GM23338 (cell line): ENCODE measurements at regions not wholly inside any gene's neighbourhood (a gene's known extent, or its start where the extent isn't known, plus 50 kb on each side); places are given as distances from the start of the nearest gene placed in this dataset.

ENCODE experiments used
- ATAC-seq: fragments of 200-7000 bp; cut with Tn5 transposase; 3 replicates; pipeline ENCODE4 v1.9.1; 2020
- DNase-seq: peaks from one replicate; pipeline ENCODE4 v3.0.0-alpha.2; 2015; ENCODE audit warnings: low spot score
- H2AFZ ChIP-seq: fragments of 200-600 bp; sonication (generic); 2 replicates; pipeline ENCODE4 v1.8.0; 2016; ENCODE audit warnings: antibody characterized with exemption, mild to moderate bottlenecking, moderate library complexity
- H3F3A ChIP-seq: fragments of 200-600 bp; sonication (generic); replicated peaks from 2 replicates; pipeline ENCODE4 v1.8.0; 2017; ENCODE audit warnings: antibody characterized with exemption, mixed run types, low read depth
- H3K27ac ChIP-seq: fragments of 200-600 bp; sonication (generic); 2 replicates; pipeline ENCODE4 v1.6.1; 2016; ENCODE audit warnings: low read depth
- H3K27me3 ChIP-seq: fragments of 200-600 bp; sonication (generic); 2 replicates; pipeline ENCODE4 v1.8.0; 2016; ENCODE audit warnings: mild to moderate bottlenecking, mixed run types, moderate library complexity; ENCODE audit not compliant: insufficient read depth
- H3K36me3 ChIP-seq: fragments of 200-600 bp; sonication (generic); 2 replicates; pipeline ENCODE4 v1.8.0; 2016; ENCODE audit warnings: mild to moderate bottlenecking; ENCODE audit not compliant: insufficient read depth
- H3K4me1 ChIP-seq: fragments of 200-600 bp; sonication (generic); 2 replicates; pipeline ENCODE4 v1.8.0; 2016; ENCODE audit warnings: mild to moderate bottlenecking, moderate library complexity; ENCODE audit not compliant: insufficient read depth
- H3K4me2 ChIP-seq: fragments of 200-600 bp; sonication (generic); 2 replicates; pipeline ENCODE4 v1.7.1; 2017; ENCODE audit warnings: mixed run types
- H3K4me3 ChIP-seq: fragments of 200-600 bp; sonication (generic); 2 replicates; pipeline ENCODE4 v1.6.1; 2016; ENCODE audit warnings: mixed run types
- H3K79me2 ChIP-seq: fragments of 200-600 bp; sonication (generic); replicated peaks from 2 replicates; pipeline ENCODE4 v1.8.0; 2017; ENCODE audit warnings: mild to moderate bottlenecking; ENCODE audit not compliant: insufficient read depth
- H3K9me2 ChIP-seq: fragments of 200-600 bp; sonication (generic); 2 replicates; pipeline ENCODE4 v1.8.0; 2017; ENCODE audit not compliant: insufficient read depth
- H4K20me1 ChIP-seq: fragments of 200-600 bp; sonication (generic); replicated peaks from 2 replicates; pipeline ENCODE4 v1.8.0; 2017; ENCODE audit warnings: mild to moderate bottlenecking; ENCODE audit not compliant: insufficient read depth
- H3K27ac Mint-ChIP-seq: 2 replicates; pipeline ENCODE4 v1.8.0; 2020; ENCODE audit warnings: inconsistent platforms, mild to moderate bottlenecking, moderate library complexity, mixed read lengths
- H3K27me3 Mint-ChIP-seq: 3 replicates; pipeline ENCODE4 v1.8.0; 2022; ENCODE audit warnings: low read depth, mild to moderate bottlenecking, moderate library complexity, mixed read lengths, inconsistent platforms; ENCODE audit not compliant: insufficient read depth, poor library complexity
- H3K36me3 Mint-ChIP-seq: 3 replicates; pipeline ENCODE4 v1.8.0; 2021; ENCODE audit warnings: low read depth, mild to moderate bottlenecking, inconsistent platforms, moderate library complexity, mixed read lengths
- H3K4me1 Mint-ChIP-seq: 3 replicates; pipeline ENCODE4 v1.8.0; 2020; ENCODE audit warnings: mild to moderate bottlenecking, inconsistent platforms, mixed read lengths
- H3K4me3 Mint-ChIP-seq: 3 replicates; pipeline ENCODE4 v1.8.0; 2021; ENCODE audit warnings: moderate library complexity, mild to moderate bottlenecking, inconsistent platforms, mixed read lengths
- H3K9me3 Mint-ChIP-seq: 3 replicates; pipeline ENCODE4 v1.8.0; 2020; ENCODE audit warnings: moderate library complexity, mild to moderate bottlenecking, inconsistent platforms, mixed read lengths
- CREB1 ChIP-seq: fragments of 250-450 bp; sonication (Bioruptor Pico); IDR thresholded peaks from 2 replicates; pipeline ENCODE4 v1.5.0; 2020; ENCODE audit warnings: low read depth, mild to moderate bottlenecking, moderate library complexity
- JUNB ChIP-seq: IDR thresholded peaks from one replicate; pipeline ENCODE4 v1.6.1; 2016; ENCODE audit warnings: antibody characterized with exemption; ENCODE audit not compliant: unreplicated experiment
- NANOG ChIP-seq: IDR thresholded peaks from 2 replicates; pipeline ENCODE4 v1.6.1; 2016; ENCODE audit warnings: antibody characterized with exemption, borderline replicate concordance
- POLR2AphosphoS5 ChIP-seq: IDR thresholded peaks from 2 replicates; pipeline ENCODE4 v1.6.1; 2016; ENCODE audit warnings: antibody characterized with exemption, low read depth
- STAT1 ChIP-seq: IDR thresholded peaks from one replicate; pipeline ENCODE4 v1.6.1; 2016; ENCODE audit warnings: antibody characterized with exemption; ENCODE audit not compliant: unreplicated experiment
- ZNF114 ChIP-seq: fragments of 250-450 bp; sonication (Bioruptor Pico); IDR thresholded peaks from 2 replicates; pipeline ENCODE4 v1.5.0; 2020; ENCODE audit warnings: mild to moderate bottlenecking, moderate library complexity
- ZNF331 ChIP-seq: fragments of 250-450 bp; sonication (Bioruptor Pico); IDR thresholded peaks from 2 replicates; pipeline ENCODE4 v1.5.0; 2020; ENCODE audit warnings: low read depth, mild to moderate bottlenecking, moderate library complexity
- TF ChIP-seq, protein P1 (sequence below): IDR thresholded peaks from 2 replicates; pipeline ENCODE4 v1.6.1; 2016; ENCODE audit warnings: antibody characterized with exemption
- TF ChIP-seq, protein P2 (sequence below): IDR thresholded peaks from one replicate; pipeline ENCODE4 v1.6.1; 2018; ENCODE audit warnings: antibody characterized with exemption; ENCODE audit not compliant: unreplicated experiment
- TF ChIP-seq, protein P3 (sequence below), 2 experiments: fragments of 200-600 bp in 1 of 2; sonication (generic) in 1 of 2; conservative IDR thresholded peaks; 2 replicates each; pipeline versions ENCODE4 v1.5.1 to v1.6.1; 2016 to 2017; ENCODE audit warnings: antibody characterized with exemption in 2 of 2, low read depth in 2 of 2, mild to moderate bottlenecking in 2 of 2, moderate library complexity in 1 of 2
- TF ChIP-seq, protein P4 (sequence below): fragments of 250-450 bp; sonication (Bioruptor Pico); IDR thresholded peaks from 2 replicates; pipeline ENCODE4 v1.5.0; 2020; ENCODE audit warnings: mild to moderate bottlenecking, moderate library complexity

DNA sequence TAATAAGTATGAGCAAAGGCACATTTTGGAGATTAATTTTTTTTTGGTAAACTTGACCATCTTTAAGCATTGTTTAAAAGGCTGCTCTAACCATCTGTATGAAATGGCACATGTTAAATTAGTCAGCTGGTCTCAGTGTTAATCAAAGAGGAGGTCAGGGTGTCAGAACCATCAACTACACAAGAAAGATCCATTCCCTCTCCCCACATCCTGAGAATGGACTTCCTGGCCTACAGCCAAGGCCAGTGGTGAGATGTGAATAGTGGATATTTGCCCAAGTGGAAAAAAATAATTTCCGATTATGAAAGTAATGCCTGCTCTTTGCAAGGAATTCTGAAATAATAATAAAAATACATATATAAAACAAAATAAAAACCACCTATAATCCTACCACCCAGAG, 641.7 kb downstream of the NR2F2 start:
- H3K36me3 Mint-ChIP-seq, result no peaks in the 10 kb centered on the region
- H3K4me2 ChIP-seq, result no peak overlapping the region
- H3K9me3 Mint-ChIP-seq, result no peaks in the 10 kb centered on the region
- H3K9me2 ChIP-seq, result 0 out of 2 replicates have a peak, but pooled peaks cover 3% of the 10 kb centered on the region
- no peak overlapping the region for H3K4me3 ChIP-seq
- H3K27me3 ChIP-seq, result no peaks in the 10 kb centered on the region
- H3K27ac ChIP-seq, result no peak overlapping the region
- no peak overlapping the region for H3K27ac Mint-ChIP-seq
- no peaks in the 10 kb centered on the region for H3F3A ChIP-seq
- no peak overlapping the region for H3K4me3 Mint-ChIP-seq
- H3K4me1 Mint-ChIP-seq, result no peaks in the 10 kb centered on the region; the same call in 2 of the 3 replicates
- no peaks in the 10 kb centered on the region for H3K79me2 ChIP-seq
- H3K4me1 ChIP-seq, result no peaks in the 10 kb centered on the region
- TF ChIP-seq STAT1 (no peak), ZNF114 (CRISPR knock-in tag) (no peak), CREB1 (no peak), NANOG (no peak), ZNF331 (CRISPR knock-in tag) (no peak)
- TF ChIP-seq, protein P1, sequence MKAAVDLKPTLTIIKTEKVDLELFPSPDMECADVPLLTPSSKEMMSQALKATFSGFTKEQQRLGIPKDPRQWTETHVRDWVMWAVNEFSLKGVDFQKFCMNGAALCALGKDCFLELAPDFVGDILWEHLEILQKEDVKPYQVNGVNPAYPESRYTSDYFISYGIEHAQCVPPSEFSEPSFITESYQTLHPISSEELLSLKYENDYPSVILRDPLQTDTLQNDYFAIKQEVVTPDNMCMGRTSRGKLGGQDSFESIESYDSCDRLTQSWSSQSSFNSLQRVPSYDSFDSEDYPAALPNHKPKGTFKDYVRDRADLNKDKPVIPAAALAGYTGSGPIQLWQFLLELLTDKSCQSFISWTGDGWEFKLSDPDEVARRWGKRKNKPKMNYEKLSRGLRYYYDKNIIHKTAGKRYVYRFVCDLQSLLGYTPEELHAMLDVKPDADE, result no peak
- TF ChIP-seq, protein P2, sequence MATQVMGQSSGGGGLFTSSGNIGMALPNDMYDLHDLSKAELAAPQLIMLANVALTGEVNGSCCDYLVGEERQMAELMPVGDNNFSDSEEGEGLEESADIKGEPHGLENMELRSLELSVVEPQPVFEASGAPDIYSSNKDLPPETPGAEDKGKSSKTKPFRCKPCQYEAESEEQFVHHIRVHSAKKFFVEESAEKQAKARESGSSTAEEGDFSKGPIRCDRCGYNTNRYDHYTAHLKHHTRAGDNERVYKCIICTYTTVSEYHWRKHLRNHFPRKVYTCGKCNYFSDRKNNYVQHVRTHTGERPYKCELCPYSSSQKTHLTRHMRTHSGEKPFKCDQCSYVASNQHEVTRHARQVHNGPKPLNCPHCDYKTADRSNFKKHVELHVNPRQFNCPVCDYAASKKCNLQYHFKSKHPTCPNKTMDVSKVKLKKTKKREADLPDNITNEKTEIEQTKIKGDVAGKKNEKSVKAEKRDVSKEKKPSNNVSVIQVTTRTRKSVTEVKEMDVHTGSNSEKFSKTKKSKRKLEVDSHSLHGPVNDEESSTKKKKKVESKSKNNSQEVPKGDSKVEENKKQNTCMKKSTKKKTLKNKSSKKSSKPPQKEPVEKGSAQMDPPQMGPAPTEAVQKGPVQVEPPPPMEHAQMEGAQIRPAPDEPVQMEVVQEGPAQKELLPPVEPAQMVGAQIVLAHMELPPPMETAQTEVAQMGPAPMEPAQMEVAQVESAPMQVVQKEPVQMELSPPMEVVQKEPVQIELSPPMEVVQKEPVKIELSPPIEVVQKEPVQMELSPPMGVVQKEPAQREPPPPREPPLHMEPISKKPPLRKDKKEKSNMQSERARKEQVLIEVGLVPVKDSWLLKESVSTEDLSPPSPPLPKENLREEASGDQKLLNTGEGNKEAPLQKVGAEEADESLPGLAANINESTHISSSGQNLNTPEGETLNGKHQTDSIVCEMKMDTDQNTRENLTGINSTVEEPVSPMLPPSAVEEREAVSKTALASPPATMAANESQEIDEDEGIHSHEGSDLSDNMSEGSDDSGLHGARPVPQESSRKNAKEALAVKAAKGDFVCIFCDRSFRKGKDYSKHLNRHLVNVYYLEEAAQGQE, result no peak
- TF ChIP-seq, protein P3, sequence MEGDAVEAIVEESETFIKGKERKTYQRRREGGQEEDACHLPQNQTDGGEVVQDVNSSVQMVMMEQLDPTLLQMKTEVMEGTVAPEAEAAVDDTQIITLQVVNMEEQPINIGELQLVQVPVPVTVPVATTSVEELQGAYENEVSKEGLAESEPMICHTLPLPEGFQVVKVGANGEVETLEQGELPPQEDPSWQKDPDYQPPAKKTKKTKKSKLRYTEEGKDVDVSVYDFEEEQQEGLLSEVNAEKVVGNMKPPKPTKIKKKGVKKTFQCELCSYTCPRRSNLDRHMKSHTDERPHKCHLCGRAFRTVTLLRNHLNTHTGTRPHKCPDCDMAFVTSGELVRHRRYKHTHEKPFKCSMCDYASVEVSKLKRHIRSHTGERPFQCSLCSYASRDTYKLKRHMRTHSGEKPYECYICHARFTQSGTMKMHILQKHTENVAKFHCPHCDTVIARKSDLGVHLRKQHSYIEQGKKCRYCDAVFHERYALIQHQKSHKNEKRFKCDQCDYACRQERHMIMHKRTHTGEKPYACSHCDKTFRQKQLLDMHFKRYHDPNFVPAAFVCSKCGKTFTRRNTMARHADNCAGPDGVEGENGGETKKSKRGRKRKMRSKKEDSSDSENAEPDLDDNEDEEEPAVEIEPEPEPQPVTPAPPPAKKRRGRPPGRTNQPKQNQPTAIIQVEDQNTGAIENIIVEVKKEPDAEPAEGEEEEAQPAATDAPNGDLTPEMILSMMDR (conservative IDR thresholded peaks at IDR 0.05; ENCODE audit: low read depth in 2 of 2), result no peak
- H3K36me3 ChIP-seq, result no peaks in the 10 kb centered on the region
- H2AFZ ChIP-seq, result no peak overlapping the region
- ATAC-seq (no peak), DNase-seq (no peak)
- H3K27me3 Mint-ChIP-seq, result peaks cover 1% of the 10 kb centered on the region
- H4K20me1 ChIP-seq, result no peaks in the 10 kb centered on the region

DNA sequence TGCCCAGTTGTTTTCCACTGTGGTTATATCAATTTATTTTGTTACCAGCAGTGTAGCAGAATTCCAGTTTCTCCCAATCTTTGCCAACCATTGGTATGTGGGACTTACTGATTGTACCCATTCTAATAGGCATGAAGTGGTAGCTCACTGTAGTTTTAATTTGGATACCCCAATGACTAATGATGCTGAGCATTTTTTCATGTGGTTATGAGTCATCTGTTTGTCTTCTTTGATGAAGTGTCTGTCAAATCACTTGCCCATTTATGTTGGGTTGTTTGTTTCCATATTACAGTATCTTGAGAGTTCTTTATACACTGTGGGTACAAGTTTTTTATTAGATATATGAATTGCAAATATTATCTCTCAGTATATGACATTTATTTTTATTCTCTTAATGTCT, 644.3 kb downstream of the NR2F2 start:
- no peaks in the 10 kb centered on the region for H3K27me3 ChIP-seq
- H3K4me2 ChIP-seq, result no peak overlapping the region
- no peaks in the 10 kb centered on the region for H3K9me3 Mint-ChIP-seq
- no peaks in the 10 kb centered on the region for H3K79me2 ChIP-seq
- no peak overlapping the region for H2AFZ ChIP-seq
- H3K9me2 ChIP-seq, result 0 out of 2 replicates have a peak, but pooled peaks cover 3% of the 10 kb centered on the region
- no peak overlapping the region for H3K27ac ChIP-seq
- ATAC-seq, result no peak
- no peak overlapping the region for H3K4me3 Mint-ChIP-seq
- no peak overlapping the region for H3K27ac Mint-ChIP-seq
- H3K36me3 Mint-ChIP-seq, result no peaks in the 10 kb centered on the region
- H3K4me1 ChIP-seq, result 0 out of 2 replicates have a peak, but pooled peaks cover 14% of the 10 kb centered on the region
- H3K27me3 Mint-ChIP-seq, result peaks cover 1% of the 10 kb centered on the region
- H3K4me1 Mint-ChIP-seq, result peaks cover 6% of the 10 kb centered on the region; the same call in 2 of the 3 replicates
- H3K4me3 ChIP-seq, result no peak overlapping the region
- no peak for DNase-seq
- no peaks in the 10 kb centered on the region for H4K20me1 ChIP-seq
- no peaks in the 10 kb centered on the region for H3K36me3 ChIP-seq
- H3F3A ChIP-seq, result no peaks in the 10 kb centered on the region
- TF ChIP-seq POLR2AphosphoS5 (no peak), JUNB (no peak), CREB1 (no peak)
- TF ChIP-seq, protein P4, sequence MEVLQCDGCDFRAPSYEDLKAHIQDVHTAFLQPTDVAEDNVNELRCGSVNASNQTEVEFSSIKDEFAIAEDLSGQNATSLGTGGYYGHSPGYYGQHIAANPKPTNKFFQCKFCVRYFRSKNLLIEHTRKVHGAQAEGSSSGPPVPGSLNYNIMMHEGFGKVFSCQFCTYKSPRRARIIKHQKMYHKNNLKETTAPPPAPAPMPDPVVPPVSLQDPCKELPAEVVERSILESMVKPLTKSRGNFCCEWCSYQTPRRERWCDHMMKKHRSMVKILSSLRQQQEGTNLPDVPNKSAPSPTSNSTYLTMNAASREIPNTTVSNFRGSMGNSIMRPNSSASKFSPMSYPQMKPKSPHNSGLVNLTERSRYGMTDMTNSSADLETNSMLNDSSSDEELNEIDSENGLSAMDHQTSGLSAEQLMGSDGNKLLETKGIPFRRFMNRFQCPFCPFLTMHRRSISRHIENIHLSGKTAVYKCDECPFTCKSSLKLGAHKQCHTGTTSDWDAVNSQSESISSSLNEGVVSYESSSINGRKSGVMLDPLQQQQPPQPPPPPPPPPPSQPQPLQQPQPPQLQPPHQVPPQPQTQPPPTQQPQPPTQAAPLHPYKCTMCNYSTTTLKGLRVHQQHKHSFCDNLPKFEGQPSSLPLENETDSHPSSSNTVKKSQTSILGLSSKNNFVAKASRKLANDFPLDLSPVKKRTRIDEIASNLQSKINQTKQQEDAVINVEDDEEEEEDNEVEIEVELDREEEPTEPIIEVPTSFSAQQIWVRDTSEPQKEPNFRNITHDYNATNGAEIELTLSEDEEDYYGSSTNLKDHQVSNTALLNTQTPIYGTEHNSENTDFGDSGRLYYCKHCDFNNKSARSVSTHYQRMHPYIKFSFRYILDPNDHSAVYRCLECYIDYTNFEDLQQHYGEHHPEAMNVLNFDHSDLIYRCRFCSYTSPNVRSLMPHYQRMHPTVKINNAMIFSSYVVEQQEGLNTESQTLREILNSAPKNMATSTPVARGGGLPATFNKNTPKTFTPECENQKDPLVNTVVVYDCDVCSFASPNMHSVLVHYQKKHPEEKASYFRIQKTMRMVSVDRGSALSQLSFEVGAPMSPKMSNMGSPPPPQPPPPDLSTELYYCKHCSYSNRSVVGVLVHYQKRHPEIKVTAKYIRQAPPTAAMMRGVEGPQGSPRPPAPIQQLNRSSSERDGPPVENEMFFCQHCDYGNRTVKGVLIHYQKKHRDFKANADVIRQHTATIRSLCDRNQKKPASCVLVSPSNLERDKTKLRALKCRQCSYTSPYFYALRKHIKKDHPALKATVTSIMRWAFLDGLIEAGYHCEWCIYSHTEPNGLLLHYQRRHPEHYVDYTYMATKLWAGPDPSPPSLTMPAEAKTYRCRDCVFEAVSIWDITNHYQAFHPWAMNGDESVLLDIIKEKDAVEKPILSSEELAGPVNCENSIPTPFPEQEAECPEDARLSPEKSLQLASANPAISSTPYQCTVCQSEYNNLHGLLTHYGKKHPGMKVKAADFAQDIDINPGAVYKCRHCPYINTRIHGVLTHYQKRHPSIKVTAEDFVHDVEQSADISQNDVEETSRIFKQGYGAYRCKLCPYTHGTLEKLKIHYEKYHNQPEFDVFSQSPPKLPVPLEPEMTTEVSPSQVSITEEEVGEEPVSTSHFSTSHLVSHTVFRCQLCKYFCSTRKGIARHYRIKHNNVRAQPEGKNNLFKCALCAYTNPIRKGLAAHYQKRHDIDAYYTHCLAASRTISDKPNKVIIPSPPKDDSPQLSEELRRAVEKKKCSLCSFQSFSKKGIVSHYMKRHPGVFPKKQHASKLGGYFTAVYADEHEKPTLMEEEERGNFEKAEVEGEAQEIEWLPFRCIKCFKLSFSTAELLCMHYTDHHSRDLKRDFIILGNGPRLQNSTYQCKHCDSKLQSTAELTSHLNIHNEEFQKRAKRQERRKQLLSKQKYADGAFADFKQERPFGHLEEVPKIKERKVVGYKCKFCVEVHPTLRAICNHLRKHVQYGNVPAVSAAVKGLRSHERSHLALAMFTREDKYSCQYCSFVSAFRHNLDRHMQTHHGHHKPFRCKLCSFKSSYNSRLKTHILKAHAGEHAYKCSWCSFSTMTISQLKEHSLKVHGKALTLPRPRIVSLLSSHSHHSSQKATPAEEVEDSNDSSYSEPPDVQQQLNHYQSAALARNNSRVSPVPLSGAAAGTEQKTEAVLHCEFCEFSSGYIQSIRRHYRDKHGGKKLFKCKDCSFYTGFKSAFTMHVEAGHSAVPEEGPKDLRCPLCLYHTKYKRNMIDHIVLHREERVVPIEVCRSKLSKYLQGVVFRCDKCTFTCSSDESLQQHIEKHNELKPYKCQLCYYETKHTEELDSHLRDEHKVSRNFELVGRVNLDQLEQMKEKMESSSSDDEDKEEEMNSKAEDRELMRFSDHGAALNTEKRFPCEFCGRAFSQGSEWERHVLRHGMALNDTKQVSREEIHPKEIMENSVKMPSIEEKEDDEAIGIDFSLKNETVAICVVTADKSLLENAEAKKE (CRISPR knock-in tag), result no peak
